PC-9 (cell line): ENCODE measurements at regions not wholly inside any gene's neighbourhood (a gene's known extent, or its start where the extent isn't known, plus 50 kb on each side); places are given as distances from the start of the nearest gene placed in this dataset.

Source experiments
- BruUV-seq: library from RNA; stranded (reverse); fragments of 400-500 nt; replicated peaks from 2 replicates; lab custom pipeline; 2021; lab: Mats Ljungman, UMichigan
- CTCF ChIA-PET: fragments of 300-600 bp; sonication (Branson Sonifier 250); formaldehyde crosslinking; loops from one replicate; lab custom pipeline; 2022; ENCODE audit warnings: antibody characterized with exemption; lab: Charles Lee
- POLR2A ChIA-PET: fragments of 300-600 bp; sonication (Branson Sonifier 250); formaldehyde crosslinking; loops from one replicate; lab custom pipeline; 2022; ENCODE audit warnings: antibody characterized with exemption; ENCODE audit not compliant: unreplicated experiment; lab: Charles Lee
- DNase-seq, 2 experiments: peaks; one replicate each; pipeline versions ENCODE4 v3.0.0 to v3.0.0-alpha.2; 2015 to 2022; ENCODE audit warnings: mixed read lengths in 1 of 2
- H2AFZ ChIP-seq: fragments of 200-600 bp; sonication (generic); 2 replicates; pipeline ENCODE4 v1.8.1; 2017; ENCODE audit warnings: antibody characterized with exemption
- H3F3A ChIP-seq: fragments of 200-600 bp; sonication (generic); 2 replicates; pipeline ENCODE4 v1.8.1; 2017; ENCODE audit warnings: antibody characterized with exemption, mild to moderate bottlenecking, low read depth; ENCODE audit not compliant: insufficient read depth
- H3K27ac ChIP-seq: fragments of 200-600 bp; sonication (generic); 2 replicates; pipeline ENCODE4 v1.6.1; 2016; ENCODE audit warnings: mixed run types
- H3K27me3 ChIP-seq: fragments of 200-600 bp; sonication (generic); 2 replicates; pipeline ENCODE4 v1.6.1; 2016; ENCODE audit warnings: low read depth, mixed run types; ENCODE audit not compliant: insufficient read depth
- H3K36me3 ChIP-seq: fragments of 200-600 bp; sonication (generic); 2 replicates; pipeline ENCODE4 v1.6.1; 2016; ENCODE audit warnings: low read depth, mixed run types
- H3K4me1 ChIP-seq: fragments of 200-600 bp; sonication (generic); replicated peaks from 2 replicates; pipeline ENCODE4 v1.6.1; 2016; ENCODE audit warnings: mixed run types; ENCODE audit not compliant: insufficient read depth
- H3K4me2 ChIP-seq: fragments of 200-600 bp; sonication (generic); 2 replicates; pipeline ENCODE4 v1.6.1; 2017; ENCODE audit warnings: mixed run types
- H3K4me3 ChIP-seq: fragments of 200-600 bp; sonication (generic); 2 replicates; pipeline ENCODE4 v1.6.1; 2016; ENCODE audit warnings: mixed run types
- H3K79me2 ChIP-seq: fragments of 200-600 bp; sonication (generic); 2 replicates; pipeline ENCODE4 v1.6.1; 2017; ENCODE audit warnings: low read depth, mixed run types
- H3K9me2 ChIP-seq: fragments of 200-600 bp; sonication (generic); 2 replicates; pipeline ENCODE4 v1.8.1; 2017; ENCODE audit warnings: mild to moderate bottlenecking; ENCODE audit not compliant: insufficient read depth
- H3K9me3 ChIP-seq: fragments of 200-600 bp; sonication (generic); 2 replicates; pipeline ENCODE4 v1.8.1; 2016; ENCODE audit warnings: low read depth; ENCODE audit not compliant: insufficient read depth
- H4K20me1 ChIP-seq: fragments of 200-600 bp; sonication (generic); 2 replicates; pipeline ENCODE4 v1.8.1; 2017; ENCODE audit not compliant: insufficient read depth
- CTCF ChIP-seq: fragments of 200-600 bp; sonication (generic); conservative IDR thresholded peaks from 2 replicates; pipeline ENCODE4 v1.6.1; 2017; ENCODE audit warnings: mixed run types, antibody characterized with exemption, mild to moderate bottlenecking, moderate library complexity
- EZH2 ChIP-seq: fragments of 200-600 bp; sonication (generic); IDR thresholded peaks from 2 replicates; pipeline ENCODE4 v1.8.0; 2017; ENCODE audit warnings: antibody characterized with exemption, low read depth
- intact Hi-C: fragments of 100-400 bp; cut with micrococcal nuclease; formaldehyde crosslinking; loops from one replicate; pipeline ENCODE4 v1.10.0; 2022; ENCODE audit not compliant: unreplicated experiment

GRCh38 chr2:224253464-224253863 lies 148.4 kb downstream of the FAM124B start:
- CTCF ChIA-PET: no interaction called here
- peaks cover 9% of the 10 kb centered on the region for H3K4me1 ChIP-seq
- DNase-seq: no peak
- H3K9me3 ChIP-seq: no peaks in the 10 kb centered on the region
- H3F3A ChIP-seq: 0 out of 2 replicates have a peak, but pooled peaks cover 10% of the 10 kb centered on the region
- no peaks in the 10 kb centered on the region for H3K27me3 ChIP-seq
- POLR2A ChIA-PET: no interaction called here
- H3K4me2 ChIP-seq: no peak overlapping the region
- H3K79me2 ChIP-seq: no peaks in the 10 kb centered on the region
- H3K27ac ChIP-seq: no peak overlapping the region
- BruUV-seq: no TSS peak
- no peak overlapping the region for H2AFZ ChIP-seq
- no peaks in the 10 kb centered on the region for H3K36me3 ChIP-seq
- H4K20me1 ChIP-seq: no peaks in the 10 kb centered on the region
- intact Hi-C loops: no loop called here
- TF ChIP-seq CTCF (no peak), EZH2 (no peak)
- no peak overlapping the region for H3K4me3 ChIP-seq
- H3K9me2 ChIP-seq: no peaks in the 10 kb centered on the region

- POLR2A ChIA-PET: no interaction called here
- Histone ChIP-seq H3F3A (0 out of 2 replicates have a peak, but pooled peaks cover 10% of the 10 kb centered on the region), H3K4me1 (peaks cover 11% of the 10 kb centered on the region), H3K4me3 (no peak overlapping the region), H2AFZ (no peak overlapping the region), H3K79me2 (no peaks in the 10 kb centered on the region), H3K36me3 (no peaks in the 10 kb centered on the region), H3K27me3 (no peaks in the 10 kb centered on the region), H4K20me1 (no peaks in the 10 kb centered on the region), H3K27ac (no peak overlapping the region), H3K4me2 (no peak overlapping the region), H3K9me3 (no peaks in the 10 kb centered on the region), H3K9me2 (no peaks in the 10 kb centered on the region)
- BruUV-seq: no TSS peak
- CTCF ChIA-PET: no interaction called here
- intact Hi-C loops: no loop called here
- no peak for TF ChIP-seq CTCF
- no peak for TF ChIP-seq EZH2
- no peak for DNase-seq
These were observed 149.3 kb downstream of the FAM124B start for GRCh38 chr2:224252631-224253030.

- H3K27me3 ChIP-seq: no peaks in the 10 kb centered on the region
- ChIA-PET POLR2A (interaction anchor here (0.6 kb wide), 1 partner anchor 8 kb away, joined by 4 read pairs; no protein-coding TSS in a partner anchor), CTCF (no interaction called here)
- TF ChIP-seq CTCF (no peak), EZH2 (no peak)
- H3F3A ChIP-seq: peaks cover 18% of the 10 kb centered on the region
- H3K4me2 ChIP-seq: no peak overlapping the region
- H4K20me1 ChIP-seq: no peaks in the 10 kb centered on the region
- no peaks in the 10 kb centered on the region for H3K36me3 ChIP-seq
- no peak overlapping the region for H2AFZ ChIP-seq
- BruUV-seq: no TSS peak
- DNase-seq: peak in 1 of 2 experiments; percentile 68
- 0 out of 2 replicates have a peak, but pooled peaks cover 6% of the 10 kb centered on the region for H3K9me3 ChIP-seq
- peaks cover 23% of the 10 kb centered on the region for H3K4me1 ChIP-seq
- no peak overlapping the region for H3K27ac ChIP-seq
- H3K79me2 ChIP-seq: no peaks in the 10 kb centered on the region
- H3K9me2 ChIP-seq: no peaks in the 10 kb centered on the region
- no peak overlapping the region for H3K4me3 ChIP-seq
- intact Hi-C loops: no loop called here
These were observed 152.9 kb downstream of the FAM124B start for GRCh38 chr2:224248944-224249371.
